Endothelial cell of umbilical vein (primary cell): ENCODE measurements at regions not wholly inside any gene's neighbourhood (a gene's known extent, or its start where the extent isn't known, plus 50 kb on each side); places are given as distances from the start of the nearest gene placed in this dataset.

Experiments used
- BruUV-seq: library from RNA; stranded (reverse); fragments of 400-500 nt; replicated peaks from 2 replicates; lab custom pipeline; 2021; lab: Mats Ljungman, UMichigan
- CTCF ChIA-PET: fragments of 300-600, 350-600 bp; sonication (Branson Sonifier 250); formaldehyde crosslinking; loops from one replicate; lab custom pipeline; 2021; ENCODE audit warnings: antibody characterized with exemption, inconsistent platforms; lab: Charles Lee
- POLR2A ChIA-PET: fragments of 300-600, 350-600 bp; sonication (Branson Sonifier 250); formaldehyde crosslinking; loops from one replicate; lab custom pipeline; 2021; ENCODE audit warnings: antibody characterized with exemption, inconsistent platforms; lab: Charles Lee
- DNase-seq: peaks from one replicate; pipeline ENCODE4 v3.0.0-alpha.2; 2011; ENCODE audit warnings: low read depth, low spot score
- FAIRE-seq: peaks from 2 replicates; lab custom pipeline; 2011; peaks lifted over from hg19 to GRCh38; lab: Jason Lieb, UNC
- H2AFZ ChIP-seq: 2 replicates; pipeline ENCODE4 v1.6.0; 2012; ENCODE audit warnings: low read depth, low read length, control low read depth, inconsistent platforms
- H3K27ac ChIP-seq: 2 replicates; pipeline ENCODE4 v1.5.1; 2011; ENCODE audit warnings: low read depth, mild to moderate bottlenecking, control low read depth, low read length, moderate library complexity; ENCODE audit not compliant: insufficient read depth
- H3K27me3 ChIP-seq, 2 experiments: 2 replicates each; pipeline versions ENCODE4 v1.6.0 to v1.6.1; 2011; ENCODE audit warnings: low read length in 2 of 2, mixed read lengths in 1 of 2; ENCODE audit not compliant: control insufficient read depth in 2 of 2, insufficient read depth in 2 of 2
- H3K36me3 ChIP-seq, 2 experiments: 2 replicates in 1 of 2; 3 replicates in 1 of 2; pipeline ENCODE4 v1.5.1; 2011; ENCODE audit warnings: low read length in 2 of 2, mild to moderate bottlenecking in 1 of 2, moderate library complexity in 1 of 2; ENCODE audit not compliant: control insufficient read depth in 2 of 2, insufficient read depth in 2 of 2; ENCODE audit errors: extremely low read depth in 1 of 2
- H3K4me1 ChIP-seq: 3 replicates; pipeline ENCODE4 v1.5.1; 2011; ENCODE audit warnings: mild to moderate bottlenecking, low read length; ENCODE audit not compliant: control insufficient read depth, insufficient read depth; ENCODE audit errors: extremely low read depth
- H3K4me2 ChIP-seq: 2 replicates; pipeline ENCODE4 v1.6.1; 2011; ENCODE audit warnings: low read length, control low read depth, mixed read lengths; ENCODE audit not compliant: insufficient read depth
- H3K4me3 ChIP-seq, 3 experiments: fragments of 200-600 bp in 1 of 3; sonication (generic), shearing (Covaris generic) in 1 of 3; replicated peaks in 1 of 3; 2 replicates each; pipeline ENCODE4 v1.5.1; 2011 to 2016; ENCODE audit warnings: control low read depth in 3 of 3, low read length in 3 of 3, mild to moderate bottlenecking in 2 of 3, inconsistent platforms in 1 of 3, low read depth in 1 of 3, moderate library complexity in 1 of 3; ENCODE audit not compliant: insufficient read depth in 1 of 3
- H3K79me2 ChIP-seq: 2 replicates; pipeline ENCODE4 v1.6.0; 2012; ENCODE audit warnings: low read length, inconsistent platforms; ENCODE audit not compliant: control insufficient read depth, insufficient read depth
- H3K9ac ChIP-seq: replicated peaks from 2 replicates; pipeline ENCODE3; 2011; ENCODE audit warnings: low read length, control low read depth; ENCODE audit not compliant: insufficient read depth; ENCODE audit errors: extremely low read depth
- H3K9me1 ChIP-seq: replicated peaks from 3 replicates; pipeline ENCODE4 v1.6.0; 2011; ENCODE audit warnings: mild to moderate bottlenecking, low read length; ENCODE audit not compliant: control insufficient read depth, insufficient read depth; ENCODE audit errors: extremely low read depth
- H3K9me3 ChIP-seq: replicated peaks from 2 replicates; pipeline ENCODE4 v1.5.1; 2012; ENCODE audit warnings: low read length, inconsistent platforms; ENCODE audit not compliant: control insufficient read depth, insufficient read depth
- H4K20me1 ChIP-seq: replicated peaks from 2 replicates; pipeline ENCODE3; 2011; ENCODE audit warnings: mild to moderate bottlenecking, low read length; ENCODE audit not compliant: control insufficient read depth, insufficient read depth; ENCODE audit errors: extremely low read depth
- EZH2 ChIP-seq: IDR thresholded peaks from 2 replicates; pipeline ENCODE4 v1.6.1; 2012; ENCODE audit warnings: borderline replicate concordance, low read depth, mild to moderate bottlenecking, moderate library complexity, low read length, inconsistent platforms; ENCODE audit not compliant: severe bottlenecking
- FOS ChIP-seq: IDR thresholded peaks from 2 replicates; pipeline ENCODE4 v1.6.1; 2011; ENCODE audit warnings: mild to moderate bottlenecking, low read length, moderate library complexity, borderline replicate concordance; ENCODE audit not compliant: insufficient read depth
- GATA2 ChIP-seq: IDR thresholded peaks from 2 replicates; pipeline ENCODE4 v1.7.0; 2011; ENCODE audit warnings: low read depth, mild to moderate bottlenecking, moderate library complexity, mixed read lengths, low read length; ENCODE audit not compliant: insufficient read length, insufficient read depth
- JUN ChIP-seq: IDR thresholded peaks from 2 replicates; pipeline ENCODE4 v1.6.1; 2011; ENCODE audit warnings: borderline replicate concordance, low read depth; ENCODE audit not compliant: insufficient read length, insufficient read depth
- MYC ChIP-seq: IDR thresholded peaks from one replicate; pipeline ENCODE4 v1.6.1; 2011; ENCODE audit warnings: mild to moderate bottlenecking, low read depth, low read length
- POLR2A ChIP-seq: IDR thresholded peaks from 2 replicates; pipeline ENCODE4 v1.6.1; 2012; ENCODE audit warnings: low read depth, mild to moderate bottlenecking, control low read depth, low read length
- POLR2AphosphoS5 ChIP-seq: IDR thresholded peaks from 2 replicates; pipeline ENCODE4 v1.6.1; 2012; ENCODE audit warnings: low read depth, mild to moderate bottlenecking, control low read depth, low read length, moderate library complexity; ENCODE audit not compliant: insufficient read depth
- dilution Hi-C: fragments of 300-500 bp; cut with MboI; formaldehyde crosslinking; loops from one replicate; pipeline ENCODE4 v1.15.0; 2019; ENCODE audit warnings: low sequenced_read_pairs; ENCODE audit not compliant: extremely low pct_ligation_motif_present
- intact Hi-C: fragments of 100-400 bp; cut with micrococcal nuclease; formaldehyde crosslinking; loops from one replicate; pipeline ENCODE4 v1.10.0; 2022
- TF ChIP-seq, protein P1 (sequence below), 2 donors: IDR thresholded peaks; 1 replicate in 1 of 2; 2 replicates in 1 of 2; pipeline ENCODE4 v1.5.1; 2011; ENCODE audit warnings: low read length in 2 of 2, mild to moderate bottlenecking in 2 of 2, moderate library complexity in 2 of 2, control low read depth in 1 of 2, inconsistent platforms in 1 of 2, low read depth in 1 of 2; ENCODE audit not compliant: insufficient read depth in 1 of 2; ENCODE audit errors: extremely low read depth in 1 of 2
- TF ChIP-seq, protein P2 (sequence below): IDR thresholded peaks from 2 replicates; pipeline ENCODE4 v1.6.1; 2011; ENCODE audit not compliant: insufficient read depth, insufficient read length

DNA sequence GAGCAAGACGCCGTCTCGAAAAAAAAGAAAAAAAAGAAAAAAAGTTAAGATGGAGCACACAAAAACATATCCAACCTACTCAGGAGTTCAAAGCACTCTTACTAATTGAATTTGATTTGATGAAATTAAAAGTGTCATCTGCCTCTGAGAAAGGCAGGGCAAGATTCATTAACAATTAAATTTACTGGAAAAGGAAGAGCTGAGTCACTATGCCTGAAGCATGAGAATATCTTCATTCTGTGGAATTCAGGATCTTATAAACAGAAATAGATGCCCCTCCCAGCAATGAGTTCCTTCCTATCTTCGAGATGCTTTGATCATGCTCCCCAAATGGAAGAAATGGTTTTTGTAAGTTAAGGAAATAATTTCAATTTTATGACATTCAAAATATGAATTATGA is 61.0 kb upstream of the ST3GAL6 start:
- ChIA-PET CTCF (no interaction called here), POLR2A (no interaction called here)
- Histone ChIP-seq H3K9me1 (no peaks in the 10 kb centered on the region), H3K27ac (no peak overlapping the region), H3K9me3 (no peaks in the 10 kb centered on the region), H3K9ac (no peak overlapping the region), H2AFZ (no peak overlapping the region), H3K4me1 (peaks cover 6% of the 10 kb centered on the region), H3K27me3 (peaks cover 6 to 7% of the 10 kb centered on the region in 2 experiments), H3K4me3 (no peak overlapping the region), H3K4me2 (no peak overlapping the region), H4K20me1 (no peaks in the 10 kb centered on the region), H3K36me3 (no peaks in the 10 kb centered on the region), H3K79me2 (no peaks in the 10 kb centered on the region)
- BruUV-seq, result no TSS peak
- DNase-seq (peak; percentile 54), FAIRE-seq (peak; percentile 21)
- no peak for TF ChIP-seq POLR2A
- no peak for TF ChIP-seq GATA2
- TF ChIP-seq, protein P1, sequence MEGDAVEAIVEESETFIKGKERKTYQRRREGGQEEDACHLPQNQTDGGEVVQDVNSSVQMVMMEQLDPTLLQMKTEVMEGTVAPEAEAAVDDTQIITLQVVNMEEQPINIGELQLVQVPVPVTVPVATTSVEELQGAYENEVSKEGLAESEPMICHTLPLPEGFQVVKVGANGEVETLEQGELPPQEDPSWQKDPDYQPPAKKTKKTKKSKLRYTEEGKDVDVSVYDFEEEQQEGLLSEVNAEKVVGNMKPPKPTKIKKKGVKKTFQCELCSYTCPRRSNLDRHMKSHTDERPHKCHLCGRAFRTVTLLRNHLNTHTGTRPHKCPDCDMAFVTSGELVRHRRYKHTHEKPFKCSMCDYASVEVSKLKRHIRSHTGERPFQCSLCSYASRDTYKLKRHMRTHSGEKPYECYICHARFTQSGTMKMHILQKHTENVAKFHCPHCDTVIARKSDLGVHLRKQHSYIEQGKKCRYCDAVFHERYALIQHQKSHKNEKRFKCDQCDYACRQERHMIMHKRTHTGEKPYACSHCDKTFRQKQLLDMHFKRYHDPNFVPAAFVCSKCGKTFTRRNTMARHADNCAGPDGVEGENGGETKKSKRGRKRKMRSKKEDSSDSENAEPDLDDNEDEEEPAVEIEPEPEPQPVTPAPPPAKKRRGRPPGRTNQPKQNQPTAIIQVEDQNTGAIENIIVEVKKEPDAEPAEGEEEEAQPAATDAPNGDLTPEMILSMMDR (IDR thresholded peaks at IDR 0.05; ENCODE audit: extremely low read depth in 1 of 2, insufficient read depth in 1 of 2, low read depth in 1 of 2, low read length in 2 of 2), result no peak
- TF ChIP-seq FOS, result peak; percentile 57
- no peak for TF ChIP-seq MYC
- TF ChIP-seq, protein P2, sequence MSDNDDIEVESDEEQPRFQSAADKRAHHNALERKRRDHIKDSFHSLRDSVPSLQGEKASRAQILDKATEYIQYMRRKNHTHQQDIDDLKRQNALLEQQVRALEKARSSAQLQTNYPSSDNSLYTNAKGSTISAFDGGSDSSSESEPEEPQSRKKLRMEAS, result no peak
- dilution Hi-C loops (no loop called here), intact Hi-C loops (no loop called here)

DNA sequence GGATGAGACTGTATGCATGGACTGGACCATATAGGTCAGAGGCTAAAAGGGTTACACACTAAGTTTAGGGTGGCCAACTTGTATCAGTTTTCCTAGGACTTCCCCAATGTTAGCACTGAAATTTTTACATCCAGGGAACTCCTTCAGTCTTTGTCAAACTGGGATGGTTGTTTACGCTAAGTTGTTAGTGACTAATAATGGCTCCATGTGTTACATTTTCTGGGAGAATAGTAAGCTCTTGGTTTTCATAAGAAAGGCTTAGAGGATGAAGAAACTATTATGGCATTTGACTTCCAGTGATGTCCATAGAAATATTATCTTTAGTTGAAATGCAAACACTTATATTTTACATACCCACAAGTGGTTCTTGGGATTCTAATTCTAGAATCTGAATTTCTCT is 57.9 kb upstream of the ST3GAL6 start:
- POLR2A ChIA-PET, result no interaction called here

More for the DNA sequence above, 57.9 kb upstream of the ST3GAL6 start:
- Histone ChIP-seq H3K4me2 (no peak overlapping the region), H4K20me1 (no peaks in the 10 kb centered on the region), H3K4me3 (no peak overlapping the region), H3K27ac (no peak overlapping the region), H3K36me3 (no peaks in the 10 kb centered on the region), H3K79me2 (no peaks in the 10 kb centered on the region), H3K9me1 (no peaks in the 10 kb centered on the region), H2AFZ (no peak overlapping the region), H3K9me3 (no peaks in the 10 kb centered on the region), H3K27me3 (peaks cover 0 to 6% of the 10 kb centered on the region in 2 experiments), H3K9ac (no peak overlapping the region), H3K4me1 (peaks cover 14% of the 10 kb centered on the region)
- intact Hi-C loops (no loop called here), dilution Hi-C loops (no loop called here)
- DNase-seq (no peak), FAIRE-seq (no peak)
- CTCF ChIA-PET, result interaction anchor here (0.6 to 1.3 kb wide), 5 partner anchors 10 to 103 kb away, joined by 3 to 4 read pairs (median 3); no protein-coding TSS in a partner anchor
- BruUV-seq, result no TSS peak
- TF ChIP-seq GATA2 (no peak), MYC (no peak), JUN (no peak), FOS (no peak), EZH2 (no peak), POLR2AphosphoS5 (no peak), POLR2A (no peak)
- TF ChIP-seq, protein P2, result no peak
- TF ChIP-seq, protein P1 (IDR thresholded peaks at IDR 0.05; ENCODE audit: extremely low read depth in 1 of 2, insufficient read depth in 1 of 2, low read depth in 1 of 2, low read length in 2 of 2), result no peak
